GM12878 (cell line): ENCODE measurements at regions not wholly inside any gene's neighbourhood (a gene's known extent, or its start where the extent isn't known, plus 50 kb on each side); places are given as distances from the start of the nearest gene placed in this dataset.

Experiments
- EP300 ChIP-seq, 2 experiments: fragments of 150-350 bp in 1 of 2; IDR thresholded peaks; 2 replicates each; pipeline ENCODE4 v1.6.1; 2011 to 2012; ENCODE audit warnings: low read depth in 2 of 2, low read length in 2 of 2, borderline replicate concordance in 1 of 2, improper control_type of control experiment in 1 of 2, inconsistent platforms in 1 of 2; ENCODE audit not compliant: control insufficient read depth in 1 of 2
- MYB ChIP-seq: fragments of 150-350 bp; IDR thresholded peaks from 2 replicates; pipeline ENCODE4 v1.6.1; 2014; ENCODE audit warnings: mild to moderate bottlenecking, low read depth, low read length, borderline replicate concordance
- NBN ChIP-seq: fragments of 450-650 bp; IDR thresholded peaks from 2 replicates; pipeline ENCODE4 v1.6.1; 2016
- NR2C1 ChIP-seq: fragments of 450-650 bp; IDR thresholded peaks from 2 replicates; pipeline ENCODE4 v1.6.1; 2017; ENCODE audit warnings: antibody characterized with exemption, mild to moderate bottlenecking, moderate library complexity
- SKIL ChIP-seq: fragments of 450-650 bp; IDR thresholded peaks from 2 replicates; pipeline ENCODE4 v1.6.1; 2017; ENCODE audit warnings: mild to moderate bottlenecking, low read depth, inconsistent platforms; ENCODE audit not compliant: poor library complexity, severe bottlenecking
- SPI1 ChIP-seq: IDR thresholded peaks from 2 replicates; pipeline ENCODE4 v1.6.1; 2011; ENCODE audit warnings: low read depth, mild to moderate bottlenecking, low read length, moderate library complexity, borderline replicate concordance; ENCODE audit not compliant: insufficient read depth
- SREBF1 ChIP-seq: IDR thresholded peaks from 2 replicates; pipeline ENCODE4 v1.6.1; 2012; ENCODE audit warnings: mild to moderate bottlenecking, low read length
- ZBTB33 ChIP-seq: fragments of 450-650 bp; IDR thresholded peaks from 2 replicates; pipeline ENCODE4 v1.6.1; 2017; ENCODE audit warnings: mild to moderate bottlenecking
- ZNF384 ChIP-seq: IDR thresholded peaks from 2 replicates; pipeline ENCODE4 v1.6.1; 2012; ENCODE audit warnings: low read depth, mild to moderate bottlenecking, low read length, improper control_type of control experiment, borderline replicate concordance

- TF ChIP-seq SREBF1 (no peak), ZNF384 (no peak), SPI1 (no peak), NR2C1 (no peak), NBN (0 out of 2 replicates have a peak, but pooled peaks have one; percentile 16), ZBTB33 (peak; percentile 70), MYB (no peak), EP300 (IDR thresholded peaks at IDR 0.05; ENCODE audit: borderline replicate concordance in 1 of 2, control insufficient read depth in 1 of 2, low read depth in 2 of 2, low read length in 2 of 2) (peak in 1 of 2 experiments; percentile 23; a peak in 1 of 4 replicates), SKIL (peak; percentile 69)
Measured at GRCh38 chr6:6818078-6818639, 229.6 kb downstream of the LY86 start (continued).
